Stimulated activated CD4-positive, alpha-beta T cell treated with anti-CD3 and anti-CD28 coated beads, Interleukin-1b, Interleukin-23, amount 100 ng/mL, for 24 hours (primary cell): ENCODE measurements at regions not wholly inside any gene's neighbourhood (a gene's known extent, or its start where the extent isn't known, plus 50 kb on each side); places are given as distances from the start of the nearest gene placed in this dataset.

Source experiments
- DNase-seq, 4 experiments: peaks; one replicate each; pipeline ENCODE4 v3.0.0-alpha.2; 2020; ENCODE audit warnings: low read depth in 4 of 4, low spot score in 1 of 4

DNA sequence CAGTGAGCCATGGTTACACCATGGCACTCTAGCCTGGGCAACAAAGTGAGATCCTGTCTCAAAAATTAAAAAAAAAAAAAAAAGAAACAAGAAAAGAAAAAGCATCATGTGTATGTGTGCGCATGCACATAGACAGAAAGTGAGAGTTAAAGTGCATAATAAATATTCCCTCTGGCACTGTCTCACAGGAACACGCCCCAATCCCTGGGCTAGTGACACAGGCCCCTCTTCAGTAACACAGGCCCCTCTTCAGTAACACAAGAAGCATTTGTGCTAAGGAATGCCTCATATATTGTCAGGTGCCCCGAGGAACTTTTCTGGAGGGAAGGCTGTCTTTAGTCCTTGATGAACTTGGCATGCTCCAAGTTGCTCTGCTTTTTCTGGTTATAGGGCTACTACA is 57.5 kb downstream of the RPL27A start:
- DNase-seq: no peak

GRCh38 chr11:8744423-8744822 is 61.8 kb downstream of the RPL27A start:
- DNase-seq: no peak

GRCh38 chr11:8745431-8746253 is 63.0 kb downstream of the RPL27A start:
- no peak for DNase-seq

- no peak for DNase-seq
Observed at GRCh38 chr11:8746331-8746974, 63.9 kb downstream of the RPL27A start.

- no peak for DNase-seq
Observed at GRCh38 chr11:8747173-8747572, 64.6 kb downstream of the RPL27A start.

DNA sequence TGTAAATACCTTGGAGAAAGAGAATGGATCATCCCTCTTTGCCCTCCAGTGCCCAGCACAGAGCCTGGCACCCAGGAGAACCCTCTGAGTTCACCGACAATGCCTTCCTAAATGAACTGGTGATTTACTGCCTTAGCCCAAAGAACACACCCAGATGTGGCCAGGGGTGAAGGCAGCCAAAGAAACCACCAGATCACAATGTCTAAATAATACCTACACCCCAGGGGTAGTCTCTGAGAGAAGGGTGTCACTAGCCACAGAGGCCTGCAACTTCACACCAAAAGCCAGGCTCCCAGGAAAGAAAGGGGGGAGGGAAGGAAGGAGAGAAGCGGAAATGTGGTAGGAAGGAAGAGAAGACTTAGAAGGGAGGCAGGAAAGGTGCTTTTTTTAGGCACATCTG is 65.7 kb downstream of the RPL27A start:
- no peak for DNase-seq

GRCh38 chr11:8749202-8749601 is 66.6 kb downstream of the RPL27A start:
- no peak for DNase-seq

DNA sequence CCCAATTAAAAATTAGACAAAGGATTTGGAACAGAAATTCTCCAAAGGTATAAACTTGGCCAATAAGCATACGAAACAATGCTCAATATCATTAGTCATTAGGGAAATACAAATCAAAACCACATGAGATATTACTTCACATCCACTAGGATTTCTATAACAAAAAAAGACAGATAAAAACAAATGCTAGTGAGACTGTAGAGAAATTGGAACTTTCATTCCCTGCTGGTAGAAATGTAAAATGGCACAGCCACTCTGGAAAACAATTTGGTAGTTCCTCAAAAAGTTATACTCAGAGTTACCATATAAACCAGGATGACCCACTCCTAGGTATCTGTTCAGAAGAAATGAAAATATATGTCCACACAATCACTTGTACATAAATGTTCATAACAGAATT is 71.6 kb downstream of the RPL27A start:
- DNase-seq: no peak

DNA sequence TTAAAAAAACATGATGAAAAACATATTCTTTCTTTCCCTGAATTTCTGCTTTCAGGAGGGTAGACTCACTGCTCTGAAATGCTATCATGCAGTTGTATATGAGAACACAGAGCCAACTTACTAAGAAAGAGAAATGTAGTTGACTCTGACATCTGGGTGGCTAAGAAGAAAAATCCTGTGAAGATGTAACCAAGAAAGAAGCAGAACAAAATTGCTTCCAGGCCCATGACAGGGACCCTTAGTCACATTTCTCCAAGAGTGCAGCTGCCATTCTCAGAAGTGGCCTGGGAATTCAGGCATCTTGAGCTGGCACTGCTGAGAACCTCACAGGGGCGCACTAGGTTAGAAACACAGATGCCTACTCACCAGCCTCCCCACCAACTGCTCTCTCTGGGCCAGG is 73.6 kb downstream of the RPL27A start:
- DNase-seq: no peak

- DNase-seq: no peak
Observed at GRCh38 chr11:8757047-8757446, 74.5 kb downstream of the RPL27A start.

DNA sequence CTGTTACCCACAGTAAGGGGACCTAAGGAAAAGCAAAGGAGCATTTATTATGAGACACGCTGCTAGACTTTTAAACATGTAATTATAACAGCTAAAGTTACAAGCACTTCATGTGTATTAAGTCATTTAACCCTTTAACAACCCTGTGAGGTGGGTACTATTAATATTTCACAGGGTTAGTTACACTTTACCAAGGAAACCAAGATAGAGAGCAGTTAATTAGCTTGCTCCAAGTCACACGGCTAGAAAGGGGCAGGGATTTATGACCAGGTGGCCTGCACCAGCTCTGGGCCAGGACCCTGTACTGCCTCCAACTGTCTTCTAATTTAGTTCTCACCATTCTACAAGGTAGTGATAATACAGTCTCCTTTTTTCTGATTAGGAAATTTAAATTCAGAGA is 74.9 kb downstream of the RPL27A start:
- DNase-seq: no peak

DNA sequence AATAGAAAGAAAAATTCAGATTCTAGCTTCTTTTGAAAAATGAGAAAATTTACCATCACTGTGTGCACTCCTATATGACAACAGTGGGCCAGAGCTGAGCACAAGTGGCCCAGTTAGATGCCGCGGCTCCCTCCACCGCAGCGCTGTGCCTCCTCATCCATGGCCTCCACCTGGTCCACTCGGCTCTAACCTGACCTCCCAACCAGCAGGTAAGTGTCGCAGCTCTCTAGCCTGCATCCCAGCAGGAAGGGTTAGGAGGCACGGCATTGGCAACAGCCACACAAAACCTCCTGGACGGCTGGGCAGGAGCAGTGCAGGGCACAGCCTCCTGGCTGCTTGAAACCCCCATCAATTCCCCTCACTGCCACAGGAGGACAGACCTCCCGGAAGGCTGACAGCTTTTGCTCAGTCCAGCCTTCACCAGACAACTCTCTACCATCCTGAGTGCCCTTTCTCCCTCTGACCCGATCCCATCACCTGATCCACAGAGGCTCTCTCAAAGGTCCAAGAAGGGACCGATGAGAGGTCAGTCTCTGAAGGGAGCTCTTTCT is 76.1 kb downstream of the RPL27A start:
- no peak for DNase-seq

- DNase-seq: no peak
Observed at GRCh38 chr11:8759634-8760033, 77.0 kb downstream of the RPL27A start.

DNA sequence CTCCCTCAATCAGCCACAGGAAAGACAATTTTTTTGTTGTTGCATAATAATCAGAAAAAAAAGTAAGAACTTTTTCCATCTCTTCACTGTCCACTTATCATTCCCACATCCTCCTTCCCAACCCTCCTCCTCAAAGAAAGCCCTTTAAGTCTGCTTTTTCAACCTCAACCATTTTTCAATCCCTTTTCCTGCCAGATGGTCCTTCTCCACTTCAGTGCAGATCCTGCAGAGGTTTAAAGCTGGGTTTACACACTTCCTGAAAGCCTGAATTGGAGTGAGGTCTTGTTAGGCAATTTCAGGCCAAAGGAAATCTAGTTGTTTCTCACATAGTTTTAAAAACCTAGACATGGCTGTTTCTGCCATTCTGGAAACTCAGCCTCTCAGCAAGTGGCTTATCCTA is 78.3 kb downstream of the RPL27A start:
- no peak for DNase-seq

DNA sequence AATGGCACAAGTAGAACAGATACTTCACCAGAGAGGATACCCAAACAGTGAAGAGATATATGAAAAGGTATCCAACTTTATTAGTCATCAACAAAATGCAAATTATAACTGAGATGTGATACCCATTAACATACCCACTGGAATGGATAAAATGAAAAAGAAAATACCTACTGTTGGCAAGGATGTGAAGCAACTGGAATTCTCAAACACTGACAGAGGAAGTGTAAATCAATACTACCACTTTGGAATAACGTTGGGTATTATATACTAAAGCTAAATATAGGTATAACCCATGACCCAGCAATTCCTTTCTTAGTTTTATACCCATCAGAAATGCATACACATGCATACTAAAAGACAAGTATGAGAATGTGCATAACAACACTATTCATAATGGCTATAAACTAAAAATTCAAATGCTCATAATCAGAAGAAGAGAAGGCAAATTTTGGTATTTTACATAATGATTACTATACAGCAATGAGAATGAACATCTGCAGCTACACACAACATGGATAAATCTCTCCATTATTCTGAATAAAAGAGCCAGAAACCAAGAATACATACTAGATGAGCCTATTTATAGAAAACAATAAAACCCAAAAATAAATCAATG is 80.6 kb downstream of the RPL27A start:
- no peak for DNase-seq

- no peak for DNase-seq
Observed at GRCh38 chr11:8765294-8765693, 82.7 kb downstream of the RPL27A start.

DNA sequence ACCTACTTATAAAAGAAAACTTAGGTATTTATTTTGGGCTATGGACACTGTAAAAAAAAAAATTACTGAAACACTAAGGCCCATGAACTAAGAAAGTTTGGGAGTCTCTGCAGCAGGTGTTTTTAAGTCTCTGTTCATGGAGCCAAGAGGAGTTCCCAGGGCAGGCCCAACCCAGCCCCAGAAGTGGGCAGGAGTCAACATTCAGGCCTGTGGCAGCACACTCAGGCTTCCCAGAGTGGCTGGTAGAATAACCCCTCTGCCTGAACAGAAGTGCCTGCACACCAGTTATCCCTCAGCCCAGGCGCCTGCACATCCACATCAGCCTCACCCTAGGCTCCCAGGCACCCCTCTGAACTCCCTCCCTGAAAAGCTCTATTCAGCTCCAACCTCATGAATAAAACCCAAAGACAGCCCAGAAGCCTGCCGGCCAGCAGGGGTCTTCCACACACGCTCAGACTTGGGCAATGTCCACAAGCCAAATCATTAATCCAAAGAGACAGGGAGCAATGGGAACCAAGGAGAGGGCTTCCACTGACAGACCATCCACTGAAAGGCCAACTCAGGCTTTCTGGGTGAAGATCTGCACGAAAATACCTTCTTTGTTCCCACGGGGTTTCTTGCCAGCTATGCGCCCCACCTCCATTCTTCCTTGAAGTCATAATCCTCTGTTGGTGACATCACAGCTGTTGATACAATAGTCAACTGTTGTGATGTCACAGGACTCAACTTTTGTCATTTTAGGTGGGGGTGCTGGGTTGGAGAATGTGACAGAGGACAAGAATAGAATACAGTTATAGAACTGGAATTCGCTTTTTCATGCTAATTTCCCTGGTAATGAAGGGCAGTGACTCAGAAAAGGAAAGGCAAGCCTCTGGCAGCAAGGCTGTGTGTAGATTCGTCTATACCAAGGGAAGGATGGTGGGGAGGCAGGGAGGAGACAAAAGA is 83.7 kb downstream of the RPL27A start:
- DNase-seq: no peak

DNA sequence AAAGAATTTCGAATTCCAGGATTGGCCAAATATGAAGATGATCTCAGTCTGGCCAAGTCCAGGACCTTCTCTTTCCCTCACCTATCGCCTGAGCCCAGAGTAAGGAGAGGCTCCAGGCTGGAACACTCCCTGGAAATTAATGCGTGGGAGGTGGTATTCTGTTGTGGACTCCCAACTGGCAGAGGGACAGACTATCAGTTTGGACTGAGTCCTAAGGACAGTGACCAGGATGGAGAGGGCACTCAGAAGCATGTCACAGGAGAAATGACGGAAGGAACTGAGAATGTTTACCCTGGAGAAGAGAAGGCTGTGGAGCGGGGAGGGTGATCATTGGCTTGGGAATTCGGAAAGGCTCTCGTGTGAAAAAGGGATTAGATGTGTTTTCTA is 84.4 kb downstream of the RPL27A start:
- no peak for DNase-seq

DNA sequence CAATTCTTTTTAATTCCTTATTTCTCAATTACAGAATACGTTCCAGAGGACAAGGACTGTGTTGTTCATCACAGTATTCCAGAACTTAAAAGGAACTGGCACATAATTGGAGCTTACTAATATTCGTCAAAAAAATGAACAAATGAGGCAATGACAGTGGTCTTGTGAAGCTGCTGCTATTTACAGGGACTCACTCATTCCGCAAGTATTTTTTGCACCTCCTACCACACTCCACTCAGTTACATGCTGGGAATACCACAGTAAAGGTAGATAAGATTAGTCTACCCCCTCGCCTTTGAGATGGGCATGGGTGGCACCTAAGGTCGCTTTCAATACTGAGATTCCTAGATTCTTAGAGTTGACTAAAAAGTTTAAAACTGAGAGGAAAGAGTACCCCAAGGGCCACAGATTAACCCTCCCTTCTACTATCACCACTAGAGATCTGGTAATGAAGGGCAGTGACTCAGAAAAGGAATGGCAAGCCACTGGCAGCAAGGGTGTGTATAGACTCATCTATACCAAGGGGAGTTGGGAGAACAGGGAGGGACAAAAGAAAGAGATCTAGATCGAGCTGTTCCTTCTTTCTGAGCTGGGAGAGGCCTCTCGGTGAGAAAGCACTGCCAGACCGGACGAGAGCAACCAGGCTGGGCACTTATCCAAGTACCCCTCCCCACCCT is 85.0 kb downstream of the RPL27A start:
- DNase-seq: no peak

GRCh38 chr11:8768625-8769333 is 86.2 kb downstream of the RPL27A start:
- DNase-seq: no peak
